LNCaP clone FGC (cell line): ENCODE measurements at regions not wholly inside any gene's neighbourhood (a gene's known extent, or its start where the extent isn't known, plus 50 kb on each side); places are given as distances from the start of the nearest gene placed in this dataset.

Experiments
- DNase-seq: peaks from one replicate; pipeline ENCODE4 v3.0.0-alpha.2; 2011; ENCODE audit warnings: low read depth
- H3K4me3 ChIP-seq: 2 replicates; pipeline ENCODE4 v1.5.1; 2011; ENCODE audit warnings: mild to moderate bottlenecking, low read depth, low read length, control low read depth
- TF ChIP-seq, protein P1 (sequence below): IDR thresholded peaks from 2 replicates; pipeline ENCODE4 v1.5.1; 2012; ENCODE audit warnings: mild to moderate bottlenecking; ENCODE audit not compliant: control insufficient read depth, insufficient read depth; ENCODE audit errors: extremely low read depth

DNA sequence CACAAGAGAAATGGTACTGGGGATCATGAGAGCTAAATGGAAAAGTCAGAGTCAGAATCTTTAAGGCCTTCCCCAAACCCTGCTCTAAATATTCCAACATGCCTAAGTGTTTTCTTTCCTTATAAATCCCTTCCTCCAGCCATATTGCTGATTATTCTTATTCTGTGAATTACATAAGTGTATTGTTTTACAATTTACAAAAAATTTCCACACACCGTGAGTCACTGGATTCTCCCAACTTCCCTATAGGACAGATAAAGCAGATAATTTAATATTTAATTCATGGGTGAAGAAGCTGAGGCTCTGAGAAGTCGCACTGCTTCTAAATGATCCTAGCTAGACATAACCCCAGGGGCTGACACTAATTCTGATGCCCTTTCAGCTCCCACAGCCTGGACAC is 243.3 kb upstream of the JUN start:
- DNase-seq, result no peak
- no peak overlapping the region for H3K4me3 ChIP-seq
- TF ChIP-seq, protein P1, sequence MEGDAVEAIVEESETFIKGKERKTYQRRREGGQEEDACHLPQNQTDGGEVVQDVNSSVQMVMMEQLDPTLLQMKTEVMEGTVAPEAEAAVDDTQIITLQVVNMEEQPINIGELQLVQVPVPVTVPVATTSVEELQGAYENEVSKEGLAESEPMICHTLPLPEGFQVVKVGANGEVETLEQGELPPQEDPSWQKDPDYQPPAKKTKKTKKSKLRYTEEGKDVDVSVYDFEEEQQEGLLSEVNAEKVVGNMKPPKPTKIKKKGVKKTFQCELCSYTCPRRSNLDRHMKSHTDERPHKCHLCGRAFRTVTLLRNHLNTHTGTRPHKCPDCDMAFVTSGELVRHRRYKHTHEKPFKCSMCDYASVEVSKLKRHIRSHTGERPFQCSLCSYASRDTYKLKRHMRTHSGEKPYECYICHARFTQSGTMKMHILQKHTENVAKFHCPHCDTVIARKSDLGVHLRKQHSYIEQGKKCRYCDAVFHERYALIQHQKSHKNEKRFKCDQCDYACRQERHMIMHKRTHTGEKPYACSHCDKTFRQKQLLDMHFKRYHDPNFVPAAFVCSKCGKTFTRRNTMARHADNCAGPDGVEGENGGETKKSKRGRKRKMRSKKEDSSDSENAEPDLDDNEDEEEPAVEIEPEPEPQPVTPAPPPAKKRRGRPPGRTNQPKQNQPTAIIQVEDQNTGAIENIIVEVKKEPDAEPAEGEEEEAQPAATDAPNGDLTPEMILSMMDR, result no peak

GRCh38 chr1:59028048-59028447 is 244.2 kb upstream of the JUN start:
- TF ChIP-seq, protein P1, result no peak
- DNase-seq, result no peak
- H3K4me3 ChIP-seq, result no peak overlapping the region

GRCh38 chr1:59029411-59030167 is 245.7 kb upstream of the JUN start:
- no peak for DNase-seq
- TF ChIP-seq, protein P1, result no peak
- H3K4me3 ChIP-seq, result no peak overlapping the region

DNA sequence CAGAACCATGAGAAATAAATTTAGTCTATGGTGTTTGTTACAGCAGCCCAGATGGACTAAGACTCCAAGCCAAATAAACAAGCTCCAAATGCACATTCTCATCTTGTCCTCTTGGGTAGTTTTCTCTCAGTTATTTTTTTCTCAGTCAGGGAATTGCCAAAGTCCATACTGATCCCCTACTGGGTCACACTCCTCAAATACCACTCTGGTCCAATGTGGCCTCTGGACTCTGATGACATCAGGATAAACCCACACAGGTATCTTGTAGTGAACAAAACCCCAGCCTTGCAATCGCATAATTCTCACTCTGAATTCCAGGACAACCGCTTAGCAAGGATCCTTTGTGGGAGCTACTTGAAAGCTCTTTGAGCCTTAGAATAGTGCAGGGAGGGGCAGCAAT is 248.4 kb upstream of the JUN start:
- DNase-seq, result no peak
- TF ChIP-seq, protein P1, result no peak
- H3K4me3 ChIP-seq, result no peak overlapping the region

DNA sequence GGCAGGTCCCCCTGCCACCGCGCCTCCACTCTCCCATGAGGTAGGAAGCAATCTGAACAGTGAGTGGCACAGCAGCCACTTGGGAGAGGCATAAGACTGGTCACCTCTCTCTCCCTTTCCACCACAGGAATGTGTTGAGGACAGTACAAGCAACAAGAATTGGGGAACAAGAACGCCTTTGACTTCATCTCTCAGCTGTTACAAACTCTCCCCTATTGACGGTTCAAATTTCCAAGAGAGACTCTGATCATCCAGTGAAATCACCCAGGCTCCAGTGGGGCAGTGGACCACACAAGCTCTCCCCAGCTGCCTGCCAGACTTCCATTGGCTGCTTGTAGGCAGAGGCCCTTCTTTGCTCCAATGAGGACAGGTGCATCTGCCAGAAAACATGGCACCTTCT is 249.9 kb upstream of the JUN start:
- no peak for DNase-seq
- H3K4me3 ChIP-seq, result no peak overlapping the region
- TF ChIP-seq, protein P1, result no peak

DNA sequence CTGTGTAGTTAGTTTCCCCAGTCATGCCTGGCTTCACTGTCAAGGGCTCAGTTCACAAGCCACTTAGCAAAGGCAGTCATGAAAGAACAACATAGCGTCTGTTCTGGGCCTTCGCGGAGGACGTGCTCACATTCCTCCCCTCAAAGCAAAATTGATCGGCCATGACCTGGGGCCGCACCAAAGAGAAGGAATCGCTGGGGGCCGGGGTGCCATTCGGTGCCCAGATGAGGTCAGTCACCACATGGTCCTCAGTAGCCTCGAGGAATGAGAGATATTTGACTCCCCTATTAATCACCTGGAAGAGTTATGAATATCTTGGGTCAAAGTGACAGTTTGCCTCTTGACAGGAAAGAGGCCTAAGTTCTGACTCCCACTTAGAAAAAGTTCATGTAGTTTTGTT is 251.1 kb upstream of the JUN start:
- DNase-seq, result no peak
- no peak overlapping the region for H3K4me3 ChIP-seq
- TF ChIP-seq, protein P1, result no peak

GRCh38 chr1:59039551-59039950 is 255.7 kb upstream of the JUN start:
- no peak for DNase-seq
- TF ChIP-seq, protein P1, result no peak
- H3K4me3 ChIP-seq, result no peak overlapping the region
